Left colon (tissue), 2 donors: ENCODE measurements at regions not wholly inside any gene's neighbourhood (a gene's known extent, or its start where the extent isn't known, plus 50 kb on each side); places are given as distances from the start of the nearest gene placed in this dataset.
"Not testable (repeated sequence)": the region's sequence is repeated elsewhere in the genome, so short reads cannot be mapped to it uniquely, and the experiment has no call there.

Experiments
- ATAC-seq: fragments of 200-7000 bp; cut with Tn5 transposase; one replicate; pipeline ENCODE4 v1.9.1; 2020; ENCODE audit warnings: mild to moderate bottlenecking, moderate library complexity
- DNase-seq, 2 donors: peaks; one replicate each; pipeline ENCODE4 v3.0.0-alpha.2; 2020
- intact Hi-C, 2 donors: fragments of 100-400 bp; cut with DNase I in 1 of 2; cut with micrococcal nuclease in 1 of 2; formaldehyde crosslinking; loops; one replicate each; pipeline versions ENCODE4 v1.11.2 to v1.14.0; 2022; cut with DNase I, micrococcal nuclease
- donor health status: DM: no; HTN: no; CAD: no.
- donor health status: DM: yes; HTN: yes; CAD: no.

DNA sequence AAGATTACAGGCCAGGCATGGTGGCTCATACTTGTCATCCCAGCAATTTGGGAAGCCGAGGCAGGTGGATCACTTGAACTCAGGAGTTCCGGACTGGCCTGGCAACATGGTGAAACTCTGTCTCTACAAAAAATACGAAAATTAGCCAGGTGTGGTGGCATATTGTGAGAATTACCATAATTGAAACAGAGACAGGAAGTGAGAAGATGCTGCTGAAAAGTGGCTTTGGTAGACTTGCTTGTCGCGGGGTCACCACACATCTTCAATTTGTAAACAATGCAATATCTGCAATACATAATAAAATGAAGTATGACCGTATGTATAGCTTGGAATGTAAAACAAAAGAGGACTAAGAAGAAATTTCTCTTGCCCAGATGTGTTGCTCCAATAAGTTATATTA, 490.5 kb downstream of the GABRG2 start:
- ATAC-seq = no peak
- no peak for DNase-seq
- intact Hi-C loops = no loop called here

DNA sequence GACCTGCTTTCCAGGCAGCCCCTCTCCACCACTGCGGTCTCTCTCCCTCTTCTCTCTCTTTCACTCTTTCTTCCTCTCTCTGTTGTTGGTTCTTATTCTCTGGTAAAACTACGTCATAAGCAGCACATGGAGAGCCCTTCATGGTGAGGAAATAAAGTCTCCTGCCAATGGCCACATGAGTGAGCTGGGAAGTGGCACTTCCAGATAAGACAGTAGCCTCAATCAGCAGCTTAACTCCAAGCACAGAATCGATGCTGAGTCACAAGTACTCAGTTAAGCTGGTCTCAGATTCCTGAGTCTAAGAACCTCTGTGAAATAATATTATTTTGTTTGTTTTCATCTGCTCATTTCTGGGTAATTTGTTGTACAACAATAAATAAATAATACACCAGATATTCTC, 500.1 kb downstream of the GABRG2 start:
- intact Hi-C loops = no loop called here
- DNase-seq = no peak
- ATAC-seq = no peak

DNA sequence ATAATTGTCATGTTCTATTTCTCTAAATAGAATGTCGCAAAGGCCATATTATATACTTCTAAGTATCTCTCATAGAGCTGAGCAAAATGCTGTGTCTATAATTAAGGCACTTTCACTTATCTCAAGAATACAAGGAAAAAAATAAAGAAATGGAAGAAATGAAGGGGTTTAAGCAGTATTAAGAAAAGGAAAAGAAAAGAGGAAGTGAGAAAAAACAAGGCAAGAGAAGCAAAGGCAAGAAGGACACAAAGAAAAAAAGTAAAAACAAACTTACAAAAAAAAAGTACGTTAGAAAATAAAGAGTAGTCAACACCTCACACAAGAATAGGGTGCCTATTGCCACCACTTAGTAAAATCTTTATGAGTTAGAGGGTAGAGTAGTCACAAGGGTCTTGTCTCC, 506.2 kb downstream of the GABRG2 start:
- intact Hi-C loops = no loop called here
- ATAC-seq = no peak

DNA sequence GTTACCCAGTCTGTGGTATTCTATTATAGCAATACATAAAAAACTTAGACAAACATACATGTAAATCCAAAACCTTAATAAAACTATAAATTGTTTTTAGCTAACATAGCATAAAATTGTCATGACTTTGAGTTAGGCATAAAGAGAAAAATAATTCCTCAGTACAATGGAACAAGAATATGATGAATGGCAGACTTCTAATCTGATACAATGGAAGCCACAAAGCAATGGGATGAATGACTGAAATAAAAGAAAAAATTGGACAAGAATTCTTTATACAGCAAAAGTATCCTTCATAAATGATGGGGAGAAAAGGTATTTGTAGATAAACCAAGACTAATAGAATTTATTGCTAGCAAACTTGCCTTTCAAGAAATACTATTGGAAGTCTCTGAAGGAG, 524.2 kb downstream of the GABRG2 start:
- intact Hi-C loops = no loop called here
- DNase-seq (no peak), ATAC-seq (no peak)

More for the DNA sequence above, 506.2 kb downstream of the GABRG2 start:
- no peak for DNase-seq

DNA sequence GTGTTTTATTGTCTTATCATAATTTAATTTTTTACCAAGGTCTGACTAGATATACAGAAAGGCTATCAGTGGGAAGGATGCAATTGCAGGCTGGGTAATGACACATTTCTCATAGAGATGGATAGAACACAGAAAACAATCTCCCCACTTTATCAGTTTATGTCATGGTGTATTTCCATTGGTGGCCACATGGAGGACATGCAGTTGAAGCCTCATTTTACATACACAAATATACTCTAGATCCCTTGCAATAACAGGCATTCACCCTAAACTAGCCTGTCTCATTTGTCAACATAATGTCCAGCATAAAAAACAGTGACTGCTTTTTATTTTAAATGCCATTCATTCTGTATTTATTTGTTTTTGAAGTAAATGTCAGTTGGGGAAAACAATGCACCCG, 526.3 kb downstream of the GABRG2 start:
- DNase-seq (no peak), ATAC-seq (no peak)
- intact Hi-C loops = no loop called here

DNA sequence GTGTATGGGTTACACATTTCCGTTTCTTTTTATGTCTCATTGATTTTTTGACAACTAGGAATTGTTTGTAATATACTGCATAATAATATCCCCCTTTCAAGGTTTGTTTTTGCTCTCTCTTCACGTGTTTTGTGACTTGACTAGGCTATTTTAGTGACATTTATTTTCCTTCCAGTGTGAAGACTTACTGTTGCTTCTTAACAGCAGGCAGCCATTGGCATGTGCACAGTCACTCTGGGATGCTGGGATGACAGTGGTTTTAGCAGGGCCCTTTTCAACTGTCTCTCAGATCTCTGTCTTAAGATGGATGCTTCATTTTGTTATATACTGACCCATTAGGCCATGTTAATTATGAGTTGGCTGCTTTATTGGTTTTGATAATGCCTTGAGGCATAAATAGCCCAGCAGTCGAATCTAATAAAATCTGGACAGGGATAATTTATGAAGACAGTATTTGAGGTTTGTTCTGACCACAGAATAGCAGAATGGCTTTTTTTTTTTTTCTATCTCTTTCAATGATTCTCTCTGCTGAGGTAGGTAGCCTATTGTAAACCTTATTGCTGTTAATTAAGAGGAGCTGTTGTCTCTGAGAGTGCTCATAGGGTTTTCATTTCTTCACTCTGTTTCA, 536.0 kb downstream of the GABRG2 start:
- intact Hi-C loops = no loop called here
- DNase-seq (no peak), ATAC-seq (no peak)

DNA sequence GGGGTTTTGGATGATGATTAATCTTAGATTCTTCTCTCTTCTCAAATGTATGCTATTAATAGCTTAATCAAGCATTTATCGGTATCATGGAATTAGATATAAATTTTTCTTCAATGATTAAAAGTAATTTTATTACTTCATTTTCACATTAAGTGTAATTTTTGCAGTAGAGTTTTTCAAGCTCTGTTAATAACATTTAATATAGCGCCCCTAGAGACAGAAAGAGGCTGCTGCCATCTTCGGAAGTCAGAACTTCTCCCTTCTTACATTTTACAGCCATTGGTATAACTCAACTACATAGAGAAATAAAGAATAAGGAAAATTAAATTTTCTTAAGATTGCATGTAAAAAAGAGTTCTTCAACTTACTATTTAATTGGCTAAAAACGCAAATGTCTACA, 540.3 kb downstream of the GABRG2 start:
- intact Hi-C loops = no loop called here
- DNase-seq (no peak), ATAC-seq (no peak)

DNA sequence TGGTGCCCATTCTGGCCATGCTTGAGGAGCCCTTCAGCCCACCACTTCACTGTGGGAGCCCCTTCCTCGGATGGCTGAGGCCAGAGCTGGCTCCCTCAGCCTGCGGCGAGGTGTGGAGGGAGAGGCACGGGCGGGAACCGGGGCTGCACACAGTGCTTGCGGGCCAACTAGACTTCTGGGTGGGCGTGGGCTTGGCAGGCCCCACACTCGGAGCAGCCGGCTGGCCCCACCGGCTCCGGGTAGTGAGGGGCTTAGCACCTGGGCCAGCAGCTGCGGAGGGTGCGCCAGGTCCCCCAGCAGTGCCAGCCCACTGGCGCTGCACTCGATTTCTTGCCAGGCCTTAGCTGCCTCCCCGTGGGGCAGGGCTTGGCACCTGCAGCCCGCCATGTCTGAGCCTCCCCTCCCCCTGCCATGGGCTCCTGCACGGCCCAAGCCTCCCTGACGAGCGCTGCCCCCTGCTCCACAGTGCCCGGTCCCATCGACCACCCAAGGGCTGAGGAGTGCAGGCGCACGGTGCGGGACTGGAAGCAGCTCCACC, 554.2 kb downstream of the GABRG2 start:
- intact Hi-C loops, DNase-seq, ATAC-seq: not testable (repeated sequence)

DNA sequence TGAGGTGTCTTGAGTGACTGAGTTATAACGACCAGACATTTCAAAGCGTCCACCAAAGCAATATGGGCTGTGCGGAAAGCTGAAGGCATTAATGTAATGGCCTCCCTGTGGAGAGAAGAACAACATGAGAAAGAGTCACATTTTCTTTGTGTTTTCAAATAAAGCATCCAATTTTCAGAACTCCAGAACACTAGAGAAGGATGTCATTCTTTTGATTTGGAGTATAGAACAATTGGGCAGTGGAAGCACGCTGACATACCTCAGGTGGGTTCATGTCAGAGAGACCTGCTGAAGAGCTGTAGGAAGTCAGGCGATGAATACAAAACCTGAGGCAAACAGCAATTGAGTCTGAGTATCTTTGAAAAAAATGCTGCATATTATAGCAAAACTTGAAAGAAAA, 556.5 kb downstream of the GABRG2 start:
- intact Hi-C loops = no loop called here
- DNase-seq (no peak), ATAC-seq (no peak)

DNA sequence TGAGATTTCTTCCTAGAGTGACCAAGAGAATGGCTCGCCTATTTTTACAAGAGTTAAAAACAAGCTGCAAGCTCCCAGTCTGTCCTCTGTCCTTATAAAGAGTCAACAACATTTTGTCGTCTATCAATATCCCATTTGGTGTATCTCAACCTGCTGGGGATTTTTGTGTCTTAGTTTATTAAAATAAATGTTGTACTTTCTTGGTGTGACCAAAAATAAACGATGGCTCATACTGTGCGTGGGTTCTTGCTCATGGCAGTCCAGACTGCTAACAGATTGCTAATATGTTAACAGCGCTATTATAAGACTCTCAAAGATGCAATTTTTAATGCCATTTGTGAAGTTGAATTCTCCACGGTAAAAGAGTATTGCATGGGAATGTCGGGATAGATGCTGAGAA, 569.9 kb downstream of the GABRG2 start:
- intact Hi-C loops = no loop called here
- ATAC-seq (no peak), DNase-seq (no peak)

DNA sequence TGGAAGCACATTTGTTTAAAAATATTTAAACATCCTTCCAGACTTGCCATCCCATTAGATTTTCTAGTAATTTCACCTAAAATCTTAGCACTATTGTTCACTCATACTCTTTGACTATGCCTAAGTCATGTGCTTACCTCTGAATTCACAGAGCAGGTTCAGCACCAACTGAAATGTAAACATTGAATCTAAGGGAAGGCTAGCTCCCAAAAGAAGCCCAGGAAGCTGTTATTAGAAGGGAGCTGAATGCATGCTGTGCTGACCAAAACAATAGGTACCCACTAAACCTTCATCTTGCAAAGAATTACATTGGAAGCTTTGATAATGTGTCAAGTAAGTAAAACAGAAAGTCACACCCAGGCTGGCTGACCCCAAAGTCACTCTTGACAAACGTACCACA, 571.3 kb downstream of the GABRG2 start:
- intact Hi-C loops = no loop called here
- no peak for DNase-seq
- ATAC-seq = no peak

DNA sequence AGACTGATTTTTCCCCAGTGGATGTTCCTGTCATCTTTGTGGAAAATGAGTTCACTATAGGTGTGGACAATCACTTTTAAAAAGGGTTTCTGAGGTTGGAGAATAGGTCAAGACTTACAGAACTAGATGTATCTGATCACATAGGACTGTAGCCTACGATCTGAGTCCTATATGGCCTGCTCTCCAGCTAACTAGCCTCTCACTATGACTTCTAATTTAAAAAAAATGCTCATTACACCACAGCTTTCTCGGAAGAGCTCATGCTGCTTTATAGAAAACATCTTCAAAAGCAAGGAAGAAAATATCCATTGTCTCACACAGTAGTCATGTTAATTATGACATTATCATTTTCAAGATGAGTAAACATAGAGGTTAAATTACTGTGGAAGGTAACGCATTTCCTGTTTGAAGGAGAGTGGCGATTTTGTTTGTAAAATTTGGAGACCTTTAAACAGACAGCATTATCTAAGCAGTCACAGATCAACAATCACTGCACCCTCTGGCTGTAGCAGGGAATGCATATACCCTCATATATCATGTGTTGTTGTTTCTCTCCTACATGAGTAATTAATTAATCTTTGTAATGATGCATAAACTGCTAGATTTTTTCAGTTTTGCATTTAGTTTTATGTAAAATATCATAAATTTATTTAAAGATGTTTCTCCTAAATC, 573.7 kb downstream of the GABRG2 start:
- DNase-seq = no peak
- intact Hi-C loops = no loop called here
- ATAC-seq = no peak

DNA sequence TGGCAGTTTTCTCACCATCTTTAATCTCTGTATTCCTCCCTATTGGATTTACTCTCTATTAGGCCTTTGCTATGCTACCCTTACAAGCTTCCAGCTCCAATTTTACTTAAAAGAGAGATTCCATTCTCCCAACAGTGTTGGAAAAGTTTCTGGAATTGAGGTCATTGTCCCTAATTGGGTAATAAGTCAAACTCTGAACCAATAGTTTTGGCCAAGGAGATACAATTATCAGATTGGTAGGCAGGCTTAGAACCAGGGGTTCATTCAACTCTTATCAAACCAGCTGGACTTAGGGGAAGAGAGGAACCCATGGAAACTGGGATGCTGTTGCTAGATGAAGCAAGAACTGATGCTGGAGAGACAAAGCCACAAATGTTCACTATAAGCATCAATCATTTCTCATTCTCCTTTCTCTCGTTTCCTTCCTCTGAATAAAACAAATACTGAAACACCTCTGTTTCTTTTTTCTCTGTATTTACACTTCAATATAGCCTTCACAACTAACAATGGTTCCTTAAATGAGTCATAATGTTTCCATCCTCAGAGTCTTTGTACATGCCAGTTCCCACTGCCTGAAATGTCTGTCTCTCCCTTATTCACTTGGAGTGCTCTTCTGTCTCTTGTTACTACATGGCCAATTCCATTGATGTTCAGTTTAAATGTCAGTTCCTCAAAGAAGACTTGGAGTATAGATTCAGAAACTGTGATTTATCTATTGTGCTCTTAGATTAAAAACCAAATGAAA, 587.3 kb downstream of the GABRG2 start:
- intact Hi-C loops = no loop called here
- ATAC-seq (no peak), DNase-seq (no peak)

DNA sequence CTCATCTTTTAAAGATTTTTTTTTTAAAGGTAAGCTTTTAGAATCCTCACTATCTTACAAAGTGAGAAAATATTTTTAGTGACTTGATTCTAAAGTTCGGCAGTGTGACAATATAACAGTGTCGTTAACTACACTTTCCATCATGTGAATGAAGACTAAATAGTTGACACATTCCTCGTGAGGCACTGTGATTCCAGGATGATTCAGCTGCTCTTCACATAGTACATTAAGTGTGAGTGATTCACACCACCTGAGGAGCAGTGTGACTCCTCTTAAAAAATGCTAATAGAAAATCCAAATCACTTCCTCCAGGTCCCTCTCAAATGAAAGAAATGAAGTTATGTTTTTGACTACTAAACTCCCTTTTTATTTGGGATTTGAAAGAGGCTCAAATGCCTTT, 589.5 kb downstream of the GABRG2 start:
- intact Hi-C loops = no loop called here
- DNase-seq (no peak), ATAC-seq (no peak)

DNA sequence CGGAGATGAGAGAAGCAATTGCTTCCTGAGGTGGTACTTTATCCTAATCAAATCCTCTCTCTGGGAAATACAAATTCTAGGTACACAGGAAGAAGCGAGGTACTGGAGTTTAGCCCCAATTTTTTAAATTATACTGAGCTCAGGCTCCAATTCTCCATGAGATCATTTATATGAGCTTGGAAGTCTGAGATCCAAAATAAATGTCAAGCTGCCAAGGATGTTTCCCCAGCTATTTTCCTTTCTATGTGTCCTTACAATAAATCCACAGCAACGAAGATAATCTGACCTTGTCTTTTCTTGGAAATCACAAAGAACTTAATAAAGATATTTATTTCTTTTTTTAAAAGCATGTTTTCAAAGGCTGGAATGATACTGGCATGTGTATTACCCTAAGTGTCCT, 597.3 kb downstream of the GABRG2 start:
- no peak for DNase-seq
- ATAC-seq = no peak
- intact Hi-C loops = no loop called here

DNA sequence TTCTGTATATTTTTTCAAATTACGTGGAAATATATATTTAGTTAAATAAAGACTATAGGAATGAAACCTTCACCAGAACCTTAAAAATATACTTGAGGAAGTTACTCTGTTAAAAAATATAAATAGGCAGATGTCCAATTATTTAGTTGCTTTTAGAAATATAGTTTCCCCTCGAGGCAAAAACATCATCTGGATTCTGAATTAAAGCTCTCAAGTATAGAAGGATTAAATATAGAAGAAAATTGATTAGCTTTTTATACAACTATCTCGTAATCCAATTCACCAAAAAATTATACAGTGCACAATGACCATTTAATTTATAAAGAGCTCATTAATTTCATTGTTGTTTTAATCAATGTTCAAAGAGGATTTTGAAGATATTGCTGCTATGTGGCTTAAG, 601.4 kb downstream of the GABRG2 start:
- DNase-seq (no peak), ATAC-seq (no peak)
- intact Hi-C loops = no loop called here

DNA sequence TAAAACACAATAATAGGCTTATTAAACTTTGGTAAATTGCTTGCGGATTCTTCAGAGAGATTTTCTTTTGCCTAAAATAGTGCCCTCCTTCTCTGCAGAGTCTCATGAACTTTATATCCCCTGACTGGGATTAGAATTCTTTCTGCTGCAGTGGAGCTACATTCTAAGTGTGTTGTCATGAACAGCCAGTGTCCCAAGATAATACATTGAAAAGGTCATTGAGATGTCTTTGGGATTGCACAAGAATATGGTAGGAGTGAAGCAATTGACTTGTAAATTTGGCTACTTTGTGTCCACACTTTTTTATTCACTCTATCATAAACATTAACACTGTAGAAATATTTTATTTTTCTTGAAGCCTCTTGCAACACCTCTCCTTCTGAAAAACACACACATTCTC, 604.5 kb downstream of the GABRG2 start:
- no peak for ATAC-seq
- DNase-seq = no peak
- intact Hi-C loops = no loop called here

DNA sequence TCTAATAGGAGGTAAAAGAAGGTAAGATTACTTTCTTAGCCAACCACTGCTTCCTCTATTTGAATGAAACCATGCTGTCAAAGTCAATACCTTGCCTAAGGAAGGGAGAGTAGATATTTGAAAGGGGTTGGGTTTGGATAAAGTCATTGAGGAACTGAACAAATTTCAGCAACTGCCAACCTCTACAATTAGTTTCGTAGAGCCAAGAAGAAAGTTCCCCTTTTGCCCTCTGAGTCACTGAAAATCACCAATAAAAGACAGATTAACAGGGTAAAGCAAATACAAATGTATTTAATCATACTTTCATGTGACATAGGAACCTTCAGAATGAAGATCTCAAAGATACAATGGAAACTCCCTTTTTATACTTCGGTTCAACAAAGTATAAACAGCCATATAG, 615.7 kb downstream of the GABRG2 start:
- peak; percentile 93 for ATAC-seq
- intact Hi-C loops = no loop called here
- DNase-seq = no peak

DNA sequence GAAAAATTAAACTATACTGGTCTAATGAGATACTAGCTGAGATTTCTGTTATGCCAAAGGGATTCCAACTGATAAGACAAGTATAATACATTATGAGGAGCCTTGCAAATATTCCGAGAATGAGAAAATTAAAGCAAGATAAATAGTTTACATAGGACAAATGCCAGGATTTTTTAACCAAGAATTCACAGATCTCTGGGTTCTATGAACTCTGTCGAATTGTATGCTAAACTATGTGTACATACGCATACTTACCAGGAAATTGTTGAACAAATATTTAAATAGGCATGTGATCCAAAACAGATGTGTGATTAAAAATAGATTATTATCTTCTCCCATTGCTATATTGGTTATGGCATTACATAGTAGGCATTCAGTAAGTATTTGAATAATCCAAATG, 616.6 kb downstream of the GABRG2 start:
- peak; percentile 52 for ATAC-seq
- intact Hi-C loops = no loop called here
- no peak for DNase-seq

DNA sequence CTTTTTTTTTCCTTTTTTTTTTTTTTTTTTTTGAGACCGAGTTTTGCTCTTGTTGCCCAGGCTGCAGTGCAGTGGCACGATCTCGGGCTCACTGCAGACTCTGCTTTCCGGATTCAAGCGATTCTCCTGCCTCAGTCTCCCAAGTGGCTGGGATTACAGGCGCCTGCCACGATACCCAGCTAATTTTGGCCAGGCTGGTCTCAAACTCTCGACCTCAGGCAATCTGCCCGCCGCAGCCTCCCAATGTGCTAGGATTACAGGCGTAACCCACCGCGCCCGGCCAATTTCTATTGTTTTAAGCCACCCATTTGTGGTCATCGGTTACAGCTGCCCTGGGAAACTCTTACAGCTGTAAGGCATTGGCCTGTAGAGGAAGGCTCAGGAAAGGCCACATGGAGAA, 617.7 kb downstream of the GABRG2 start:
- no peak for DNase-seq
- intact Hi-C loops = no loop called here
- no peak for ATAC-seq
